ENCODE measurements at regions not wholly inside any gene's neighbourhood (a gene's known extent, or its start where the extent isn't known, plus 50 kb on each side); places are given as distances from the start of the nearest gene placed in this dataset.

DNA sequence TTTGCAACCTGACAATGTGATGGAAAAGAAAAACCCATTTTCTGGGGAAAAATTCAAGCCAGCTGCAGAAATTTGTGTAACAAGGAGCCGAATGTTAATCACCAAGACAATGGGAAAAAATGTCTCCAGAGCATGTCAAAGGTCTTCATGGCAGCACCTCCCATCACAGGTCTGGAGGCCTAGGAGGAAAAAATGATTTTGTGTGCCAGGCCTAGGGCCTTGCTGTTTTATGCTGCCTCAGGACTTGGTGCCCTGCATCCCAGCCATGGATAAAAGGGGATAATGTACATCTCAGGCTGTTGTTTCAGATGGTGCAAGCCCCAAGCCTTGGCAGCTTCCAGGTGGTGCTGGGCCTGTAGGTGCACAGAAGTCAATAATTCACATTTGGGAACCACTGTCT, 747.7 kb downstream of the C6orf118 start:
- H3K27me3 ChIP-seq (replicated peaks; ENCODE audit: insufficient read depth), result no peaks in the 10 kb centered on the region
- no peaks in the 10 kb centered on the region for H3F3A ChIP-seq (ENCODE audit: insufficient read depth)
- TF ChIP-seq EZH2phosphoT487 (IDR thresholded peaks at IDR 0.05; ENCODE audit: insufficient read depth, low read depth) (no peak), EZH2 (IDR thresholded peaks at IDR 0.05; ENCODE audit: insufficient read depth, poor library complexity, severe bottlenecking) (no peak)
- no peaks in the 10 kb centered on the region for H3K4me1 ChIP-seq (ENCODE audit: insufficient read depth)
- no peaks in the 10 kb centered on the region for H4K20me1 ChIP-seq (ENCODE audit: insufficient read depth)
- H2AFZ ChIP-seq, result no peak overlapping the region
- 12 to 13% methylated on average over 1 of the region's 1 CpG for WGBS, 2 experiments (ENCODE audit: low coverage in 1 of 2, low lambda C conversion rate in 2 of 2, missing lambda C conversion rate in 2 of 2)
- H3K79me2 ChIP-seq (ENCODE audit: insufficient read depth), result no peaks in the 10 kb centered on the region
- no peak for DNase-seq
- in situ Hi-C loops (cut with MboI), result no loop called here
- H3K27ac ChIP-seq, result no peak overlapping the region
- H3K9me2 ChIP-seq (ENCODE audit: insufficient read depth), result no peaks in the 10 kb centered on the region
- H3K4me2 ChIP-seq (ENCODE audit: unreplicated experiment), result no peak overlapping the region
- H3K9ac ChIP-seq, result no peak overlapping the region
- no peaks in the 10 kb centered on the region for H3K9me3 ChIP-seq (ENCODE audit: low read depth)
- no peak overlapping the region for H3K4me3 ChIP-seq
- H3K36me3 ChIP-seq (ENCODE audit: low read depth), result no peaks in the 10 kb centered on the region

DNA sequence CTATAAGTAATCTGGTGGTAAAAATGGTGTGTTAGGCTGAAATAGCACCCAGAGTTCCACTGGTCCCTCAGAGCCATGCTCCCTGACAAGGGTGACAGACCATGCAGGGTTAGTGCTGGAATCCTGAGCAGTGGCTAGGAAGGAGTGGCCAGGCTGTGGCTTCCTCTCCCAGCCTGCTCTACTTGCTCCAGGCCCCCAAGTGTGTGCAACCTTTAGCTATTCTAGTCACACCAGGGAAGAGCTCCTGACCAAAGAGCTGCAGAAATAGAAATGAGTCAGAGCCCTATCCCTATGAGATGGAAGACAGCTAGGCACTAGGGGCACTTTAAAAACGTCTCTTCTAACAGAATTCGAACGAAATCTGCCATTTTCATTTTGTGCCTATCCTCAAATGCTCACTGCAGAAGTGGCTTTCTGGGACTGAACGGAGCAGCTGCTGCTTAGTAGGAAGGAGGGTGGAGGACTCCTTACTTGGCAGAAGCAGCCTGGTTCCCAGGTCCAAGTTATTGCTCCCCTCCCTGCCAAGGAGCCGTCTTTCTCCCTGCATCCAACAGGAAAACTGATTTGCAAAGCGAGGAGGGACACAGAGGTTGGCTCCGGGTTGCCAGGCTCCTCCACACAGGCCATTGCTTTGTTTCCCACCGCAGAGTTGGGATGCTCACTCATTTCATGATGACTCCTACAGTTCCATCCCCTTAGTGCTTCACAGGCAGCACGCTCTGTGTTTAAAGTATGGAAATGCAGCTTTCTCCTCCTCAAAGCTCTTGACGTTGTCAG, 754.5 kb downstream of the C6orf118 start:
- Histone ChIP-seq H3K4me3 (no peak overlapping the region), H3K27me3 (replicated peaks; ENCODE audit: insufficient read depth) (no peaks in the 10 kb centered on the region), H3K9me3 (ENCODE audit: low read depth) (no peaks in the 10 kb centered on the region), H3K4me2 (ENCODE audit: unreplicated experiment) (no peak overlapping the region), H3K9ac (no peak overlapping the region), H3K9me2 (ENCODE audit: insufficient read depth) (no peaks in the 10 kb centered on the region), H3F3A (ENCODE audit: insufficient read depth) (no peaks in the 10 kb centered on the region), H3K4me1 (ENCODE audit: insufficient read depth) (no peaks in the 10 kb centered on the region), H2AFZ (no peak overlapping the region), H4K20me1 (ENCODE audit: insufficient read depth) (no peaks in the 10 kb centered on the region), H3K36me3 (ENCODE audit: low read depth) (no peaks in the 10 kb centered on the region), H3K79me2 (ENCODE audit: insufficient read depth) (no peaks in the 10 kb centered on the region), H3K27ac (no peak overlapping the region)
- TF ChIP-seq EZH2 (IDR thresholded peaks at IDR 0.05; ENCODE audit: insufficient read depth, poor library complexity, severe bottlenecking) (no peak), EZH2phosphoT487 (IDR thresholded peaks at IDR 0.05; ENCODE audit: insufficient read depth, low read depth) (no peak)
- in situ Hi-C loops (cut with MboI), result no loop called here
- DNase-seq, result no peak
- WGBS, 2 experiments (ENCODE audit: low coverage in 1 of 2, low lambda C conversion rate in 2 of 2, missing lambda C conversion rate in 2 of 2), result 9 to 13% methylated on average over 10 of the region's 10 CpGs

DNA sequence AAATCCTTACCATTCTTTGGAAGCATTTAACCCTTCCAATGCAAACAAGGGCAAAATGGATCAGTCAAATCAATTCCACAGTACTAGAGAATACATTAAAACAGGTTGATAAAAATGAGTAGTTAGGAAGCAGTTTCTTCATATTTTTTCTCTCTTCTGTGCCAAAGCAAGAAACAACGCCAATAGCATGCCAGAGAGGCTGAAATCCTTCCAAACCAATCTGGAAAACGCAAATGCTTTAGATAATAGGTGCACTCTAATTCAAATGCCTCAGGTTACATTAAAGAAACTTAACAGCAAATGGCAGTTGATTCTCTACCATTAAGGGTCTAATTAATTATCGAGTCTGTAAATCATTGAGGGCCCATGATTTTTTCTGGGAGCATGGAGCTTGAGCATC, 755.2 kb downstream of the C6orf118 start:
- TF ChIP-seq EZH2phosphoT487 (IDR thresholded peaks at IDR 0.05; ENCODE audit: insufficient read depth, low read depth) (no peak), EZH2 (IDR thresholded peaks at IDR 0.05; ENCODE audit: insufficient read depth, poor library complexity, severe bottlenecking) (no peak)
- H3K79me2 ChIP-seq (ENCODE audit: insufficient read depth), result no peaks in the 10 kb centered on the region
- DNase-seq, result no peak
- H3K36me3 ChIP-seq (ENCODE audit: low read depth), result no peaks in the 10 kb centered on the region
- H3K4me3 ChIP-seq, result no peak overlapping the region
- 6 to 13% methylated on average over 3 of the region's 3 CpGs for WGBS, 2 experiments (ENCODE audit: low coverage in 1 of 2, low lambda C conversion rate in 2 of 2, missing lambda C conversion rate in 2 of 2)
- no peak overlapping the region for H3K4me2 ChIP-seq (ENCODE audit: unreplicated experiment)
- H3K9me3 ChIP-seq (ENCODE audit: low read depth), result no peaks in the 10 kb centered on the region
- no peak overlapping the region for H3K9ac ChIP-seq
- H3K4me1 ChIP-seq (ENCODE audit: insufficient read depth), result no peaks in the 10 kb centered on the region
- no peaks in the 10 kb centered on the region for H3F3A ChIP-seq (ENCODE audit: insufficient read depth)
- H3K27ac ChIP-seq, result no peak overlapping the region
- no peaks in the 10 kb centered on the region for H3K27me3 ChIP-seq (replicated peaks; ENCODE audit: insufficient read depth)
- no peaks in the 10 kb centered on the region for H3K9me2 ChIP-seq (ENCODE audit: insufficient read depth)
- in situ Hi-C loops (cut with MboI), result no loop called here
- no peaks in the 10 kb centered on the region for H4K20me1 ChIP-seq (ENCODE audit: insufficient read depth)
- no peak overlapping the region for H2AFZ ChIP-seq

GRCh38 chr6:164551706-164552105, 757.7 kb downstream of the C6orf118 start:
- TF ChIP-seq EZH2phosphoT487 (IDR thresholded peaks at IDR 0.05; ENCODE audit: insufficient read depth, low read depth), result no peak
- TF ChIP-seq EZH2 (IDR thresholded peaks at IDR 0.05; ENCODE audit: insufficient read depth, poor library complexity, severe bottlenecking), result no peak
- H3K9me2 ChIP-seq (ENCODE audit: insufficient read depth), result no peaks in the 10 kb centered on the region
- H3F3A ChIP-seq (ENCODE audit: insufficient read depth), result no peaks in the 10 kb centered on the region
- no peak overlapping the region for H3K4me2 ChIP-seq (ENCODE audit: unreplicated experiment)
- no peaks in the 10 kb centered on the region for H4K20me1 ChIP-seq (ENCODE audit: insufficient read depth)
- H3K27ac ChIP-seq, result no peak overlapping the region
- no peaks in the 10 kb centered on the region for H3K27me3 ChIP-seq (replicated peaks; ENCODE audit: insufficient read depth)
- H3K4me1 ChIP-seq (ENCODE audit: insufficient read depth), result no peaks in the 10 kb centered on the region
- in situ Hi-C loops (cut with MboI), result no loop called here
- H3K9ac ChIP-seq, result no peak overlapping the region
- H2AFZ ChIP-seq, result no peak overlapping the region
- no peaks in the 10 kb centered on the region for H3K79me2 ChIP-seq (ENCODE audit: insufficient read depth)
- 7 to 26% methylated on average over 4 of the region's 4 CpGs for WGBS, 2 experiments (ENCODE audit: low coverage in 1 of 2, low lambda C conversion rate in 2 of 2, missing lambda C conversion rate in 2 of 2)
- no peaks in the 10 kb centered on the region for H3K36me3 ChIP-seq (ENCODE audit: low read depth)
- H3K9me3 ChIP-seq (ENCODE audit: low read depth), result no peaks in the 10 kb centered on the region
- DNase-seq, result no peak
- H3K4me3 ChIP-seq, result no peak overlapping the region
